GM19043 (cell line): ENCODE measurements at regions not wholly inside any gene's neighbourhood (a gene's known extent, or its start where the extent isn't known, plus 50 kb on each side); places are given as distances from the start of the nearest gene placed in this dataset.
"Not testable (repeated sequence)": the region's sequence is repeated elsewhere in the genome, so short reads cannot be mapped to it uniquely, and the experiment has no call there.

Experiments used
- ATAC-seq: cut with Tn5 transposase; IDR thresholded peaks from one replicate; pipeline ENCODE4 v1.9.1; 2021; ENCODE audit warnings: low read depth; ENCODE audit not compliant: unreplicated experiment

DNA sequence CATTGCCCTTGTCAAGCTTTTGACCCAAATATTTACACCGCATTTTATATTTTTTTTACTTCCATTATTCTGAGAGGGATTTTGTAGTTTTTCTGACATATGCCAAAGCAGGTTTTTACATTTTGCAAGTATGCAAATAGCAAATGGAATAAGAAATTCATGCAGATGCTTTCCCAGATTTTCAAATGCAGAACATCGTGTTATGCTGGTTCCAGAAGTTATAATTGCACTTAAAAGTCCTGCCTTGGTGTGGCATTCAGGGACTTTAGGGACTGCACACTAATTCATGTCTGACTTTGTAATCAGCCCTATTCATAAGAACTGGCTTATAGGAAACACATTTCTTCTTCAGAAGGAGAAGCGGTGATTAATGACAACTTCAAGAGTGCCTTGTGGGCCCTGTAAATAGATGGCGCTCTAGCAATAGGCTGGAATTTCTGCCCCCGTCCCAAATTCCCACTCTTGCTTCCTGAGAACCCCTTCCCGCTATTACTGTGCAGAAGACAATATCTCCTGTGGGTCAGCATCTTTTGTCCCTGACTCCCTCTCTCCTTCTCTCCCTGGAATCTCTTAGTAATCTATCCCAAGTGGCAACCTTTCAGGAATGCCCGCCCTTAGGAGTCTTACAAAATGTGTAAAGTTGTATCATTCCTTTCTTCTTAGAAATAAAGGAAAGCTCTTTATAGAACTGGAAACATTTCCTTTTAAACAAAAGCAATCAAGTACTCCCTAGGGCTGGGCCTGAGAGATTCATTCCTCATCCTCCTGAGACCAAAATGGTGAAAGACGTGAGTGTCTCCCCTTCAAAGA, 264.0 kb downstream of the INHBA start:
- ATAC-seq = no peak

GRCh38 chr7:41437257-41438196, 265.4 kb downstream of the INHBA start:
- ATAC-seq = no peak

GRCh38 chr7:41436139-41436538, 266.8 kb downstream of the INHBA start:
- no peak for ATAC-seq

DNA sequence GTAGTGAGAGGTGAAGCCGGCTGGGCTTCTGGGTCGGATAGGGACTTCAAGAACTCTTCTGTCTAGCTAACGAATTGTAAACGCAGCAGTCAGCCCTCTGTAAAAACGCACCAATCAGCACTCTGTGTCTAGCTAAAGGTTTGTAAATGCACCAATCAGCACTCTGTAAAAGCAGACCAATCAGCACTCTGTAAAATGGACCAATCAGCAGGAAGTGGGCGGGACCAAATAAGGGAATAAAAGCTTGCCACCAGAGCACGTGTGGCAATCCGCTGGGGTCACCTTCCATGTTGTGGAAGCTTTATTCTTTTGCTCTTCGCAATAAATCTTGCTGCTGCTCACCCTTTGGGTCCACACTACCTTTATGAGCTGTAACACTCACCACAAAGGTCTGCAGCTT, 267.9 kb downstream of the INHBA start:
- not testable (repeated sequence) for ATAC-seq

GRCh38 chr7:41431671-41432070, 271.2 kb downstream of the INHBA start:
- no peak for ATAC-seq

DNA sequence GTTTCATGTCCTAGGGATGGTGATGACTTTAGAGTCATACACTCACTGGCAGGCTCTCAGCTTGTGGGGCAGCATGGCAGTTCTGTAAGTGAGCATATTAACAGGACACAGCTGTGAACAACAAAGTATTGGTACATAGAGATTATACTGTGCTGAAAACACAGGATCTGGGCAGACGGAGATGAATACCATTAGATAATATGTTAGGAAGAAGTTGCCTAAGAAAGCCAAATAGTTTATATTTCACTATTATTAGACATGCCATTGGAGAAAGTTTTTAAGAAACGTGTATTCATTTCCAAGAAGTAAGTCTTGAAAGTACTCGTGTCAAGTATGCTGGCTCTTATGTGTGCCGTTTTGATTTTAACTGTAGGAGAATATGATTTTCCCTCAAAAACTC, 274.5 kb downstream of the INHBA start:
- no peak for ATAC-seq

DNA sequence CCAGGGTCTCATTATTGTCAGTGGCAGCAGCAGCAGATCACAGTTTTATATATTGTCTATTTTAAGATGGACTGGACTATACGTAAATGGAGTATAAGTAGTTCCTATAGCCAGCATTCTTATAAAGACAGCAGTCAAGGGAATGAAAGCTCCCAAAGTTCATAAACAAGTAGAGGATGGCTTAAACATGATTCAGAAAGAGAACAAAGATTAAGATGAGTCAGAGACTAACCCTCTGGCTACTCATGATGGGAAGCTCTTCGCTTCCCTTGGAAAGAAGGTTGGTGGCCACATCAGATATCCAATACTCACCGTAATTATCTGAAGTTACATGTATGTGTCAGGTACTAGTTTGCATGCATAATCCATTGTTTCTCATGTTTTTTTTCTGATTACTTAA, 277.0 kb downstream of the INHBA start:
- no peak for ATAC-seq

GRCh38 chr7:41421056-41421455, 281.8 kb downstream of the INHBA start:
- ATAC-seq = no peak

DNA sequence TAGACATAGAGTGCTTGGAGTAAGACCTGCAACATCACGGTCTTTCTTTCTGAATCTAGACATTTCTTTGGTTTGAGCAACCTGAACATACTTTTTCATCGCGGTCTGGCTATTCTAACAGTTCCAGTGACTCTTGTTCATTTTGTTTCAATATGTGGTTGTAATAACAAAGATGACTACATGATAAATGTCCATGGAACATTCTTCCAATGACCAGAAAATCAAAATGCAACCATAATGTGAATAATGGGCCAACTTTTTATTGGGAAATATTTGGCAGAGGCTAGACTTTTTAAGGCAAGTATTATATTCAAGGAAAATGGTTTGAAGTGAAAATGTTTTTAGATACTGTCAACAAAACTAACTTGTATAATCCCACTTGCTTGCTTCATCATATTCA, 282.5 kb downstream of the INHBA start:
- ATAC-seq = no peak

GRCh38 chr7:41418337-41418736, 284.6 kb downstream of the INHBA start:
- no peak for ATAC-seq

- no peak for ATAC-seq
Measured at GRCh38 chr7:41416208-41416595, 286.7 kb downstream of the INHBA start.

DNA sequence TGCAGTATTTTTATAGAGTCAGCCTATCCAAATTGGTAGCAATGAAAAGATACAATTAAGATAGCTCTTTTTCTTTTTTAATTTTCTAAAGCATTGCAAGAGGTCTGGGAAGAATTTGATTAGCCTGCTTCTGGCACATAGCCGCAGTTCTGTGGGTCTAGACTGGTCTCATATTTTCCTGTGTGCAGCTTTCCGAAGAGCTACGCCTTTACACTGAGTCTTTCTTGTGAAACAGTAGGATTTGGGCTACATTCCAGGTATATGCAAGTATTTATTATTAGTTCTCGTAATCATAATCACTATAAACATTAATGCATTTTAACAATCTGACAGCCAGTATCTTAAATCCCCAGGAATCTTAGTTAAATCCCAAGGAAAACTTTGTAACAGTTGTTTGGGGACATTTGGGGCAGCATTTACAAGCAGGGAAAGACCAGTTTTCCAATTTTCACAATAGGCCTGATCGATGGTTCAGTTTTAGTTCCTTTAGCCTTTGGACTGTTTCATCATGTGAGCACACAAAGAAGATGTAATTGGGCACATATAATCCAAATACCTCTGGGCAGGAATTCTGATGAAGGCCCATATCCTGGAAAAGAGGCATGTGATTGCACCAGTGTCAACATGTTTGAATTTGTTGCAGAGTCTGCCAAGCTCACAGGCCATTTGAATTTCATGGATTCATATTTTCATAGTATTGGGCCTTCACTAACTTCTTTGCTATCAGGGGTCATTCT, 287.3 kb downstream of the INHBA start:
- ATAC-seq = no peak

DNA sequence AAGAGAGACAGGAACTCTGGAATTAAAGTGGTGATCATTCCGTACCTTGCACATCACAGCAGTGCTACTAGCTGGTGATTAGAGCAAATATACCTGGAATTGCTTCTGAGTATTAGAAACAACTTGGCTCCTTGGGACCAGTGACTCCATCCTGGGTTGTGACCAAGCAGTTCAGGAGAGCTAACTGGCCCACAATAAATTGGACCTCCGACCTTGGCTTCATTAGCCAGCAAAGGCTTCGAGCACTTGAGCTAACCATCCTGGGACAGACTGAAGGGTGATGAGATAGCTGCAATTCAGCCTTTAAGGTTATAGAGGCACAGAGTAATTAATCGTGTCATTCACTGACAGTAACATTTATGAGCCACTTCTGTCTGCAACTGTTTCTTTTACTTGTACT, 287.8 kb downstream of the INHBA start:
- ATAC-seq = no peak

GRCh38 chr7:41404375-41405074, 298.4 kb downstream of the INHBA start:
- no peak for ATAC-seq

DNA sequence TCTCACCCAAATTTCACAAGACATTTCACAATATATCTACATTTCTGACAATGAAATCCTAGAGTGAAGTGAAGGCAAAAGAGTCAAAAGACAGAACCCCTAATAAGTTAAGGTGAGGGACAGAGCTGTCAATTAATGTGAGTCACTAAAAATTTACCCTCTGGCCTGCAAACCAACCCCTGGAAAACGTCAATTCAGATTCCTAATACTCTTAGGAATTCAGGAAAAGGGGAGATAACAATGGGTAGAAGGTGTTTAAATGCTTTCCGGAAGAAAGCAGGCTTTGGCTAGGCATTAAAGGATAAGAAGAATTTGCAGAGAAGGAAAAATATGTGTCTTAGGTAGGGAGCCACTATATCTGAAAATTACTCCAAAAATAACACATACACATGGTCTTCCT, 299.6 kb downstream of the INHBA start:
- ATAC-seq = no peak

DNA sequence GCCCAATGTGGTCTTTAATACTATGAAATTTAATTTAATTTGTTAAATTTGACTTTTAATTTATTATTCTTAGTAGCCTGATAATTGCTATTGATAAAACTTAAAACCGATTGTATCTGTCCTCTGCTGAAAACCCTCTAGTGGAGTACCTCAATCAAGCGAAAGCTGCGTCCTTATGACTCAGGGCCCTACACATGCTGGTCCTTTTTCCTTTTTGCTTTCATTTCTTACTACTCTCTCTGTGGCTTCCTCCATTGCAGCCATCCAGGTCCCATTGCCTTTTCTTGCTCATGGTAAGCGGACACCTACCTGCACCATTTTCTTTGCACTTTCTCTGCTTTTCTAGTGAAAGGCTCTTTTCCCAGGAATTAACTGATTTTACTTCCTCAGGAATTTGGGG, 301.1 kb downstream of the INHBA start:
- no peak for ATAC-seq

GRCh38 chr7:41399171-41399570, 303.7 kb downstream of the INHBA start:
- ATAC-seq = no peak

DNA sequence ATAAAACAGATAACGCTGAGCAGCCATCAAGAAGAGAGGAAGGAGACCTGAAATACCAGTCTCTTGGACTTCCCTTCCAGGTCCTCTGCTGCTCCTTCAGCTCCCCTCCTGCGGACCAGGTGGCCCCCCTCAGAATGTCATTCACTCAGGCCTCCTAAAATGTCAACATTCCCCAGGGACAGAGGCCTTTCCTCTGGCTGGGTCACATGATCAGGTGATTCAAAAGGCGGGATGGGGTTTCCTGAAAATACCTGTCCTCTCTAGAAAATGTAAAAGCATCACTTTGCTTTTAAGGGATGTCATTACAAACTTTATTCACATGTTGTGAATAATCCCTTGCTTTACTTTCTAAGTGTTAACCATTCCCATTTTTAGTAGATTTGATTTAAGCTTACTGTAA, 311.1 kb downstream of the INHBA start:
- ATAC-seq = no peak

DNA sequence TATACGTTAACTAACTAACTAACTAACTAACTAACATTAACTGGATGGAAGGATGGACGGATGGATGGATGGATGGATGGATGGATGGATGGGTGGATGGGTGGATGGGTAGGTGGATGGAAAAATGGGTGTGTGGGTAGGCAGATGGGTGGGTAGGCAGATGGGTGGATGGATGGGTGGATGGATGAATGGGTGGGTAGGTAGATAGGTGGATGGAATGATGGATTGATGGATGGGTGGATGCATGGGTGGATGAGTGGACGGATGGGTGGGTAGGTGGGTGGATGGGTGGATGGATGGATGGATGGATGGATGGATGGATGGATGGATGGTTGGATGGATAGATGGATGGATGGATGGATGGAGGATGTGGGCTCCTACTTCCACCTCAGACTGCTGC, 314.0 kb downstream of the INHBA start:
- not testable (repeated sequence) for ATAC-seq

- no peak for ATAC-seq
Measured at GRCh38 chr7:41385996-41386395, 316.9 kb downstream of the INHBA start.
